Neural cell (in vitro differentiated cells): ENCODE measurements at regions not wholly inside any gene's neighbourhood (a gene's known extent, or its start where the extent isn't known, plus 50 kb on each side); places are given as distances from the start of the nearest gene placed in this dataset.

Experiments used
- H2AFZ ChIP-seq: fragments of 200-600, 300-800 bp; sonication (generic), shearing (Covaris generic); 2 replicates; pipeline ENCODE4 v1.6.0; 2014; ENCODE audit warnings: low read depth, mild to moderate bottlenecking, antibody characterized with exemption, low read length, moderate library complexity
- H3F3A ChIP-seq: fragments of 200-600 bp; shearing (Covaris generic); 2 replicates; pipeline ENCODE4 v1.6.1; 2016; ENCODE audit warnings: mild to moderate bottlenecking, moderate library complexity, mixed read lengths, antibody characterized with exemption, low read length; ENCODE audit not compliant: insufficient read depth, poor library complexity, severe bottlenecking
- H3K27ac ChIP-seq: fragments of 200-600, 300-800 bp; sonication (generic), shearing (Covaris generic); 2 replicates; pipeline ENCODE4 v1.5.1; 2014; ENCODE audit warnings: mild to moderate bottlenecking, low read length, moderate library complexity
- H3K27me3 ChIP-seq: fragments of 300-800, 200-600 bp; sonication (generic), shearing (Covaris generic); 2 replicates; pipeline ENCODE4 v1.6.0; 2014; ENCODE audit warnings: mild to moderate bottlenecking, low read depth, low read length, moderate library complexity; ENCODE audit not compliant: insufficient read depth
- H3K36me3 ChIP-seq: fragments of 300-800, 200-600 bp; sonication (generic), shearing (Covaris generic); 2 replicates; pipeline ENCODE4 v1.5.1; 2014; ENCODE audit warnings: mild to moderate bottlenecking, antibody characterized with exemption, low read length, moderate library complexity; ENCODE audit not compliant: insufficient read depth
- H3K4me2 ChIP-seq: fragments of 300-800, 200-600 bp; sonication (generic), shearing (Covaris generic); 2 replicates; pipeline ENCODE4 v1.6.0; 2014; ENCODE audit warnings: mild to moderate bottlenecking, low read length
- H3K4me3 ChIP-seq: fragments of 300-800, 200-600 bp; sonication (generic), shearing (Covaris generic); 2 replicates; pipeline ENCODE4 v1.5.1; 2014; ENCODE audit warnings: mild to moderate bottlenecking, low read length, moderate library complexity
- H3K79me2 ChIP-seq: fragments of 200-600 bp; shearing (Covaris generic); replicated peaks from 2 replicates; pipeline ENCODE4 v1.6.0; 2014; ENCODE audit warnings: mild to moderate bottlenecking, low read length, moderate library complexity; ENCODE audit not compliant: insufficient read depth
- H3K9ac ChIP-seq: fragments of 300-800, 200-600 bp; sonication (generic), shearing (Covaris generic); 2 replicates; pipeline ENCODE4 v1.6.1; 2016; ENCODE audit warnings: mild to moderate bottlenecking, low read length, mixed read lengths
- H3K9me2 ChIP-seq: fragments of 200-600 bp; shearing (Covaris generic); 2 replicates; pipeline ENCODE4 v1.6.1; 2016; ENCODE audit warnings: mild to moderate bottlenecking, low read length, mixed read lengths; ENCODE audit not compliant: insufficient read depth
- H3K9me3 ChIP-seq: fragments of 200-600, 300-800 bp; sonication (generic), shearing (Covaris generic); 2 replicates; pipeline ENCODE4 v1.6.1; 2016; ENCODE audit warnings: mild to moderate bottlenecking, mixed run types, low read length, moderate library complexity, mixed read lengths
- H4K20me1 ChIP-seq: fragments of 200-600 bp; shearing (Covaris generic); 2 replicates; pipeline ENCODE4 v1.6.1; 2016; ENCODE audit warnings: mild to moderate bottlenecking, mixed run types; ENCODE audit not compliant: insufficient read depth
- EP300 ChIP-seq: fragments of 450-650 bp; conservative IDR thresholded peaks from 2 replicates; pipeline ENCODE4 v1.6.1; 2014; ENCODE audit warnings: antibody characterized with exemption, mild to moderate bottlenecking, moderate library complexity; ENCODE audit not compliant: poor library complexity, severe bottlenecking
- EZH2 ChIP-seq: fragments of 200-600, 300-800 bp; shearing (Covaris generic), sonication (generic); IDR thresholded peaks from 2 replicates; pipeline ENCODE4 v1.6.1; 2014; ENCODE audit warnings: antibody characterized with exemption, low read length, borderline replicate concordance, mild to moderate bottlenecking; ENCODE audit not compliant: insufficient read depth, poor library complexity, severe bottlenecking
- MXI1 ChIP-seq: fragments of 450-650 bp; conservative IDR thresholded peaks from 2 replicates; pipeline ENCODE4 v1.6.1; 2014; ENCODE audit warnings: antibody characterized with exemption, mild to moderate bottlenecking; ENCODE audit not compliant: poor library complexity, severe bottlenecking
- POLR2AphosphoS5 ChIP-seq: IDR thresholded peaks from 2 replicates; pipeline ENCODE4 v1.6.1; 2012
- RAD21 ChIP-seq: fragments of 450-650 bp; conservative IDR thresholded peaks from 2 replicates; pipeline ENCODE4 v1.6.1; 2014; ENCODE audit warnings: antibody characterized with exemption, mild to moderate bottlenecking, moderate library complexity
- SMC3 ChIP-seq: fragments of 450-650 bp; conservative IDR thresholded peaks from 2 replicates; pipeline ENCODE4 v1.6.1; 2014; ENCODE audit warnings: antibody characterized with exemption, mild to moderate bottlenecking, moderate library complexity; ENCODE audit not compliant: poor library complexity
- TAF1 ChIP-seq: IDR thresholded peaks from 2 replicates; pipeline ENCODE4 v1.6.1; 2012; ENCODE audit warnings: low read depth
- TF ChIP-seq, protein P1 (sequence below): fragments of 450-650 bp; IDR thresholded peaks from 2 replicates; pipeline ENCODE4 v1.5.1; 2014; ENCODE audit warnings: antibody characterized with exemption, mild to moderate bottlenecking, moderate library complexity; ENCODE audit not compliant: poor library complexity, severe bottlenecking
- TF ChIP-seq, protein P2 (sequence below): IDR thresholded peaks from 2 replicates; pipeline ENCODE4 v1.6.1; 2012; ENCODE audit warnings: borderline replicate concordance

DNA sequence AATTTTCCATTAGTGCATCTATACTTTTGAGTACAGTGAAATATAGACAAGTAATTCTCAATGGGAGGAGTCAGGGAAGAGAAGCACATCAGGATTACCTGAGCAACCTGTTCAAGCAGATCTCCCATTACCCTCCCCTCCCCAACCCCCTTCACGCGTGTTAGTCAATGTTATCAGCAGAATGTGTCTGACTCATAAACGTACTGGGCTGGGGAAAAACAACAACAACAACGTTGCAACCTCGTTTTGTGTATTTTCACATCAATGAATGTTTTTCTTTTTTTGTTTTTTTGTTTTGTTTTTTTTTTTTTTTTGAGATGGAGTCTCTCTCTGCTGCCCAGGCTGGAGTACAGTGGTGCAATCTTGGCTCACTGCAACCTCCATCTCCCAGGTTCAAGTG is 287.0 kb upstream of the STXBP5 start:
- no peak overlapping the region for H2AFZ ChIP-seq
- no peaks in the 10 kb centered on the region for H3F3A ChIP-seq
- H3K27ac ChIP-seq, result no peak overlapping the region
- TF ChIP-seq, protein P1, sequence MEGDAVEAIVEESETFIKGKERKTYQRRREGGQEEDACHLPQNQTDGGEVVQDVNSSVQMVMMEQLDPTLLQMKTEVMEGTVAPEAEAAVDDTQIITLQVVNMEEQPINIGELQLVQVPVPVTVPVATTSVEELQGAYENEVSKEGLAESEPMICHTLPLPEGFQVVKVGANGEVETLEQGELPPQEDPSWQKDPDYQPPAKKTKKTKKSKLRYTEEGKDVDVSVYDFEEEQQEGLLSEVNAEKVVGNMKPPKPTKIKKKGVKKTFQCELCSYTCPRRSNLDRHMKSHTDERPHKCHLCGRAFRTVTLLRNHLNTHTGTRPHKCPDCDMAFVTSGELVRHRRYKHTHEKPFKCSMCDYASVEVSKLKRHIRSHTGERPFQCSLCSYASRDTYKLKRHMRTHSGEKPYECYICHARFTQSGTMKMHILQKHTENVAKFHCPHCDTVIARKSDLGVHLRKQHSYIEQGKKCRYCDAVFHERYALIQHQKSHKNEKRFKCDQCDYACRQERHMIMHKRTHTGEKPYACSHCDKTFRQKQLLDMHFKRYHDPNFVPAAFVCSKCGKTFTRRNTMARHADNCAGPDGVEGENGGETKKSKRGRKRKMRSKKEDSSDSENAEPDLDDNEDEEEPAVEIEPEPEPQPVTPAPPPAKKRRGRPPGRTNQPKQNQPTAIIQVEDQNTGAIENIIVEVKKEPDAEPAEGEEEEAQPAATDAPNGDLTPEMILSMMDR, result no peak
- TF ChIP-seq, protein P2, sequence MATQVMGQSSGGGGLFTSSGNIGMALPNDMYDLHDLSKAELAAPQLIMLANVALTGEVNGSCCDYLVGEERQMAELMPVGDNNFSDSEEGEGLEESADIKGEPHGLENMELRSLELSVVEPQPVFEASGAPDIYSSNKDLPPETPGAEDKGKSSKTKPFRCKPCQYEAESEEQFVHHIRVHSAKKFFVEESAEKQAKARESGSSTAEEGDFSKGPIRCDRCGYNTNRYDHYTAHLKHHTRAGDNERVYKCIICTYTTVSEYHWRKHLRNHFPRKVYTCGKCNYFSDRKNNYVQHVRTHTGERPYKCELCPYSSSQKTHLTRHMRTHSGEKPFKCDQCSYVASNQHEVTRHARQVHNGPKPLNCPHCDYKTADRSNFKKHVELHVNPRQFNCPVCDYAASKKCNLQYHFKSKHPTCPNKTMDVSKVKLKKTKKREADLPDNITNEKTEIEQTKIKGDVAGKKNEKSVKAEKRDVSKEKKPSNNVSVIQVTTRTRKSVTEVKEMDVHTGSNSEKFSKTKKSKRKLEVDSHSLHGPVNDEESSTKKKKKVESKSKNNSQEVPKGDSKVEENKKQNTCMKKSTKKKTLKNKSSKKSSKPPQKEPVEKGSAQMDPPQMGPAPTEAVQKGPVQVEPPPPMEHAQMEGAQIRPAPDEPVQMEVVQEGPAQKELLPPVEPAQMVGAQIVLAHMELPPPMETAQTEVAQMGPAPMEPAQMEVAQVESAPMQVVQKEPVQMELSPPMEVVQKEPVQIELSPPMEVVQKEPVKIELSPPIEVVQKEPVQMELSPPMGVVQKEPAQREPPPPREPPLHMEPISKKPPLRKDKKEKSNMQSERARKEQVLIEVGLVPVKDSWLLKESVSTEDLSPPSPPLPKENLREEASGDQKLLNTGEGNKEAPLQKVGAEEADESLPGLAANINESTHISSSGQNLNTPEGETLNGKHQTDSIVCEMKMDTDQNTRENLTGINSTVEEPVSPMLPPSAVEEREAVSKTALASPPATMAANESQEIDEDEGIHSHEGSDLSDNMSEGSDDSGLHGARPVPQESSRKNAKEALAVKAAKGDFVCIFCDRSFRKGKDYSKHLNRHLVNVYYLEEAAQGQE, result no peak
- TF ChIP-seq MXI1, result no peak
- no peak for TF ChIP-seq EP300
- no peak for TF ChIP-seq RAD21
- no peak for TF ChIP-seq SMC3
- TF ChIP-seq EZH2, result no peak
- no peak for TF ChIP-seq TAF1
- TF ChIP-seq POLR2AphosphoS5, result no peak
- no peaks in the 10 kb centered on the region for H3K79me2 ChIP-seq
- H3K4me2 ChIP-seq, result no peak overlapping the region
- H4K20me1 ChIP-seq, result no peaks in the 10 kb centered on the region
- no peaks in the 10 kb centered on the region for H3K9me2 ChIP-seq
- H3K27me3 ChIP-seq, result no peaks in the 10 kb centered on the region
- no peak overlapping the region for H3K4me3 ChIP-seq
- H3K9ac ChIP-seq, result no peak overlapping the region
- no peaks in the 10 kb centered on the region for H3K36me3 ChIP-seq
- no peaks in the 10 kb centered on the region for H3K9me3 ChIP-seq

DNA sequence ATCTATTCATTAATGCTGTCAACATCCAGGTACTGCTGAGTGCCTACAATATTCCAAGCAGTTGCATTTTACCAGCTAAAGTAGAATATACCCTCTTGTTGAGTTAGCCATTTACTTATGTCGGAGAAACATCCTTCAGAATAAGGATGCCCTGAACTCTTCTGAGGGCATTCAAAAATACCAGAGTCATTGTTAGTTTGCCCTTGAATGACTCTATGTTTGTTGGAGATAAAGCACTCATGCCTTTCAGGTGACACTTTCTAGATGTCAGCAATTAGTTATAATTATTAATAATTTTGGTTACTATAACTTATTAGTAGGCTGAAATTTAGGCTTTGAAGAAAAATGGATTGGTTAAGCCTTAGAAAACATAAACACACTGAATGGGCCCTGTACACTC is 286.2 kb upstream of the STXBP5 start:
- no peaks in the 10 kb centered on the region for H4K20me1 ChIP-seq

More for the DNA sequence above, 286.2 kb upstream of the STXBP5 start:
- Histone ChIP-seq H3K9me2 (no peaks in the 10 kb centered on the region), H3K27ac (no peak overlapping the region), H3K36me3 (no peaks in the 10 kb centered on the region), H3K27me3 (no peaks in the 10 kb centered on the region), H3K9ac (no peak overlapping the region), H3K79me2 (no peaks in the 10 kb centered on the region), H3K9me3 (no peaks in the 10 kb centered on the region), H2AFZ (no peak overlapping the region), H3F3A (no peaks in the 10 kb centered on the region), H3K4me2 (no peak overlapping the region), H3K4me3 (no peak overlapping the region)
- TF ChIP-seq EZH2 (no peak), RAD21 (no peak), SMC3 (no peak), TAF1 (no peak), POLR2AphosphoS5 (no peak)
- TF ChIP-seq, protein P1, result no peak
